ENCODE measurements at regions not wholly inside any gene's neighbourhood (a gene's known extent, or its start where the extent isn't known, plus 50 kb on each side); places are given as distances from the start of the nearest gene placed in this dataset.

- no peak for TF ChIP-seq NR2C1 (IDR thresholded peaks at IDR 0.05)
- no peak for TF ChIP-seq PAX8 (IDR thresholded peaks at IDR 0.05)
- TF ChIP-seq CHD1 (IDR thresholded peaks at IDR 0.05; ENCODE audit: low read depth, low read length): no peak
- TF ChIP-seq ZNF592 (IDR thresholded peaks at IDR 0.05): no peak
- TF ChIP-seq MEF2A (IDR thresholded peaks at IDR 0.05; ENCODE audit: insufficient read depth, low read depth, low read length): no peak
- no peak for TF ChIP-seq IRF5 (IDR thresholded peaks at IDR 0.05; ENCODE audit: borderline replicate concordance)
- TF ChIP-seq RCOR1 (conservative IDR thresholded peaks at IDR 0.05; ENCODE audit: low read depth, low read length): no peak
- no peak for TF ChIP-seq EZH2 (IDR thresholded peaks at IDR 0.05; ENCODE audit: borderline replicate concordance, control insufficient read depth, low read depth, low read length)
- TF ChIP-seq TCF7 (IDR thresholded peaks at IDR 0.05; ENCODE audit: borderline replicate concordance): no peak
- no peak for TF ChIP-seq RELB (IDR thresholded peaks at IDR 0.05; ENCODE audit: low read depth)
- TF ChIP-seq CBFB (IDR thresholded peaks at IDR 0.05; ENCODE audit: low read depth): no peak
- TF ChIP-seq NR2C2 (IDR thresholded peaks at IDR 0.05; ENCODE audit: borderline replicate concordance, control insufficient read depth, insufficient read length, low read depth): no peak
- TF ChIP-seq SPI1 (IDR thresholded peaks at IDR 0.05; ENCODE audit: borderline replicate concordance, insufficient read depth, low read depth, low read length): no peak
- TF ChIP-seq, protein P1, sequence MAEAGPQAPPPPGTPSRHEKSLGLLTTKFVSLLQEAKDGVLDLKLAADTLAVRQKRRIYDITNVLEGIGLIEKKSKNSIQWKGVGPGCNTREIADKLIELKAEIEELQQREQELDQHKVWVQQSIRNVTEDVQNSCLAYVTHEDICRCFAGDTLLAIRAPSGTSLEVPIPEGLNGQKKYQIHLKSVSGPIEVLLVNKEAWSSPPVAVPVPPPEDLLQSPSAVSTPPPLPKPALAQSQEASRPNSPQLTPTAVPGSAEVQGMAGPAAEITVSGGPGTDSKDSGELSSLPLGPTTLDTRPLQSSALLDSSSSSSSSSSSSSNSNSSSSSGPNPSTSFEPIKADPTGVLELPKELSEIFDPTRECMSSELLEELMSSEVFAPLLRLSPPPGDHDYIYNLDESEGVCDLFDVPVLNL (IDR thresholded peaks at IDR 0.05; ENCODE audit: low read depth, low read length): no peak
- no peak for TF ChIP-seq EED (IDR thresholded peaks at IDR 0.05; ENCODE audit: low read depth)
- Histone ChIP-seq H3K79me2 (ENCODE audit: control insufficient read depth, insufficient read depth, low read length) (no peaks in the 10 kb centered on the region), H3K9ac (ENCODE audit: control insufficient read depth, insufficient read depth, low read length) (no peak overlapping the region), H3K36me3 (ENCODE audit: control insufficient read depth in 2 of 2, insufficient read depth in 2 of 2, low read length in 1 of 2) (no peaks in the 10 kb centered on the region), H3K27me3 (replicated peaks in 1 of 2; ENCODE audit: control insufficient read depth in 2 of 2, insufficient read depth in 2 of 2, low read length in 1 of 2) (peaks cover 0 to 2% of the 10 kb centered on the region in 2 experiments; a peak in 3 of 4 replicates), H3K9me3 (replicated peaks; ENCODE audit: control insufficient read depth, insufficient read depth, low read length) (no peaks in the 10 kb centered on the region), H3K4me3 (no peak overlapping the region), H3K4me1 (ENCODE audit: control insufficient read depth, insufficient read depth, low read length) (no peaks in the 10 kb centered on the region), H2AFZ (ENCODE audit: control insufficient read depth, low read depth, low read length) (no peak overlapping the region), H4K20me1 (ENCODE audit: control insufficient read depth, insufficient read depth) (no peaks in the 10 kb centered on the region), H3K27ac (ENCODE audit: control insufficient read depth, insufficient read depth) (no peak overlapping the region), H3K4me2 (ENCODE audit: control insufficient read depth, insufficient read depth) (no peak overlapping the region)
- no TSS peak for BruUV-seq (replicated peaks)
- ATAC-seq (no peak), DNase-seq (ENCODE audit: low read depth, low spot score) (no peak), FAIRE-seq (no peak)
- in situ Hi-C loops (cut with MboI): no loop called here
- POLR2A ChIA-PET: no interaction called here
- 1% methylated on average over 3 of the region's 3 CpGs for WGBS (ENCODE audit: insufficient coverage, insufficient replicate concordance, low lambda C conversion rate, missing lambda C conversion rate)
- RAD21 ChIA-PET (ENCODE audit: unreplicated experiment): no interaction called here
- intact Hi-C loops (cut with micrococcal nuclease; ENCODE audit: unreplicated experiment): no loop called here
- SMC1A ChIA-PET (ENCODE audit: uncharacterized antibody, unreplicated experiment): no interaction called here
- CTCF ChIA-PET: interaction anchor here (1.1 kb wide), 1 partner anchor 41 kb away, joined by 5 read pairs; no protein-coding TSS in a partner anchor
Observed at GRCh38 chr4:140213116-140213515, 59.1 kb upstream of the MAML3 start.

Data from GM12878 (cell line).